GM19372 (cell line): ENCODE measurements at regions not wholly inside any gene's neighbourhood (a gene's known extent, or its start where the extent isn't known, plus 50 kb on each side); places are given as distances from the start of the nearest gene placed in this dataset.

Experiments
- ATAC-seq: cut with Tn5 transposase; IDR thresholded peaks from one replicate; pipeline ENCODE4 v1.9.1; 2021; ENCODE audit warnings: mild to moderate bottlenecking, low read depth, moderate library complexity; ENCODE audit not compliant: unreplicated experiment

GRCh38 chr16:16774389-16774788 is 395.4 kb downstream of the NPIPA7 start:
- no peak for ATAC-seq

GRCh38 chr16:16778332-16778731 is 399.4 kb downstream of the NPIPA7 start:
- no peak for ATAC-seq

GRCh38 chr16:16780588-16780987 is 401.6 kb downstream of the NPIPA7 start:
- no peak for ATAC-seq

- ATAC-seq = no peak
Measured at GRCh38 chr16:16782153-16782552, 403.2 kb downstream of the NPIPA7 start.

GRCh38 chr16:16788004-16788403 is 409.1 kb downstream of the NPIPA7 start:
- ATAC-seq = no peak

GRCh38 chr16:16790597-16790996 is 411.7 kb downstream of the NPIPA7 start:
- ATAC-seq = no peak

GRCh38 chr16:16791051-16791450 is 412.1 kb downstream of the NPIPA7 start:
- ATAC-seq = no peak

- ATAC-seq = no peak
Measured at GRCh38 chr16:16797239-16797638, 418.3 kb downstream of the NPIPA7 start.

- no peak for ATAC-seq
Measured at GRCh38 chr16:16798504-16798903, 419.6 kb downstream of the NPIPA7 start.

- ATAC-seq = no peak
Measured at GRCh38 chr16:16805809-16806208, 426.9 kb downstream of the NPIPA7 start.

- ATAC-seq = no peak
Measured at GRCh38 chr16:16815641-16816040, 436.7 kb downstream of the NPIPA7 start.

- no peak for ATAC-seq
Measured at GRCh38 chr16:16817196-16817595, 438.3 kb downstream of the NPIPA7 start.

GRCh38 chr16:16821261-16821660 is 442.3 kb downstream of the NPIPA7 start:
- no peak for ATAC-seq

- ATAC-seq = no peak
Measured at GRCh38 chr16:16828913-16829398, 450.0 kb downstream of the NPIPA7 start.

- no peak for ATAC-seq
Measured at GRCh38 chr16:16830401-16830800, 451.5 kb downstream of the NPIPA7 start.

- no peak for ATAC-seq
Measured at GRCh38 chr16:16830973-16831372, 452.0 kb downstream of the NPIPA7 start.

- no peak for ATAC-seq
Measured at GRCh38 chr16:16833165-16833564, 454.2 kb downstream of the NPIPA7 start.

- no peak for ATAC-seq
Measured at GRCh38 chr16:16850274-16850673, 471.3 kb downstream of the NPIPA7 start.

- ATAC-seq = no peak
Measured at GRCh38 chr16:16857012-16857411, 478.1 kb downstream of the NPIPA7 start.

GRCh38 chr16:16857603-16858283 is 478.8 kb downstream of the NPIPA7 start:
- ATAC-seq = no peak

GRCh38 chr16:16861546-16861945 is 482.6 kb downstream of the NPIPA7 start:
- ATAC-seq = no peak

GRCh38 chr16:16863672-16864071 is 484.7 kb downstream of the NPIPA7 start:
- ATAC-seq = no peak

- no peak for ATAC-seq
Measured at GRCh38 chr16:16864536-16864935, 485.6 kb downstream of the NPIPA7 start.
